ENCODE measurements at regions not wholly inside any gene's neighbourhood (a gene's known extent, or its start where the extent isn't known, plus 50 kb on each side); places are given as distances from the start of the nearest gene placed in this dataset.

- Mint-ChIP-seq H3K9me3 (peaks cover 0 to 4% (median 0%) of the 10 kb centered on the region in 6 donors), H3K27ac (no peak overlapping the region), H3K4me3 (no peak overlapping the region), H3K27me3 (ENCODE audit: low read depth in 3 of 3) (no peaks in the 10 kb centered on the region), H3K4me1 (no peaks in the 10 kb centered on the region), H3K36me3 (no peaks in the 10 kb centered on the region)
- no peak for DNase-seq
Measured at GRCh38 chr7:31398815-31399214, 58.3 kb upstream of the NEUROD6 start.

- no peak for DNase-seq
- H3K27me3 Mint-ChIP-seq (ENCODE audit: low read depth in 3 of 3) = peaks cover 0 to 2% (median 1%) of the 10 kb centered on the region in 3 donors
- no peak overlapping the region for H3K27ac Mint-ChIP-seq
- H3K36me3 Mint-ChIP-seq = no peaks in the 10 kb centered on the region
- no peak overlapping the region for H3K4me3 Mint-ChIP-seq
- H3K9me3 Mint-ChIP-seq = peaks cover 0 to 4% (median 0%) of the 10 kb centered on the region in 6 donors
- no peaks in the 10 kb centered on the region for H3K4me1 Mint-ChIP-seq
Measured at GRCh38 chr7:31407178-31407676, 66.7 kb upstream of the NEUROD6 start.

GRCh38 chr7:31408140-31408729 lies 67.7 kb upstream of the NEUROD6 start:
- H3K4me3 Mint-ChIP-seq = no peak overlapping the region
- H3K4me1 Mint-ChIP-seq = no peaks in the 10 kb centered on the region
- H3K27ac Mint-ChIP-seq = no peak overlapping the region
- no peak for DNase-seq
- peaks cover 0 to 4% (median under 1%) of the 10 kb centered on the region in 6 donors for H3K9me3 Mint-ChIP-seq
- H3K36me3 Mint-ChIP-seq = no peaks in the 10 kb centered on the region
- H3K27me3 Mint-ChIP-seq (ENCODE audit: low read depth in 3 of 3) = peaks cover 0 to 2% (median 1%) of the 10 kb centered on the region in 3 donors

- no peaks in the 10 kb centered on the region for H3K4me1 Mint-ChIP-seq
- H3K4me3 Mint-ChIP-seq = no peak overlapping the region
- H3K36me3 Mint-ChIP-seq = no peaks in the 10 kb centered on the region
- no peak for DNase-seq
- no peak overlapping the region for H3K27ac Mint-ChIP-seq
- H3K27me3 Mint-ChIP-seq (ENCODE audit: low read depth in 3 of 3) = peaks cover 0 to 2% (median 1%) of the 10 kb centered on the region in 3 donors
- H3K9me3 Mint-ChIP-seq = peaks cover 0 to 6% (median under 1%) of the 10 kb centered on the region in 6 donors
Measured at GRCh38 chr7:31410265-31410664, 69.7 kb upstream of the NEUROD6 start.

GRCh38 chr7:31411416-31411815 lies 70.9 kb upstream of the NEUROD6 start:
- peaks cover 0 to 5% (median under 1%) of the 10 kb centered on the region in 6 donors for H3K9me3 Mint-ChIP-seq
- H3K36me3 Mint-ChIP-seq = no peaks in the 10 kb centered on the region
- H3K4me3 Mint-ChIP-seq = no peak overlapping the region
- H3K27ac Mint-ChIP-seq = no peak overlapping the region
- peaks cover 0 to 1% (median 0%) of the 10 kb centered on the region in 3 donors for H3K27me3 Mint-ChIP-seq (ENCODE audit: low read depth in 3 of 3)
- DNase-seq = no peak
- no peaks in the 10 kb centered on the region for H3K4me1 Mint-ChIP-seq

- H3K4me1 Mint-ChIP-seq = no peaks in the 10 kb centered on the region
- no peak for DNase-seq
- no peak overlapping the region for H3K4me3 Mint-ChIP-seq
- peaks cover 0 to 1% (median 0%) of the 10 kb centered on the region in 3 donors for H3K27me3 Mint-ChIP-seq (ENCODE audit: low read depth in 3 of 3)
- no peak overlapping the region for H3K27ac Mint-ChIP-seq
- H3K9me3 Mint-ChIP-seq = peaks cover 0 to 2% (median under 1%) of the 10 kb centered on the region in 6 donors
- H3K36me3 Mint-ChIP-seq = no peaks in the 10 kb centered on the region
Measured at GRCh38 chr7:31413766-31414165, 73.2 kb upstream of the NEUROD6 start.

- DNase-seq = no peak
- H3K4me1 Mint-ChIP-seq = no peaks in the 10 kb centered on the region
- H3K27me3 Mint-ChIP-seq (ENCODE audit: low read depth in 3 of 3) = no peaks in the 10 kb centered on the region
- H3K9me3 Mint-ChIP-seq = peaks cover 0 to 2% (median under 1%) of the 10 kb centered on the region in 6 donors
- no peak overlapping the region for H3K4me3 Mint-ChIP-seq
- H3K27ac Mint-ChIP-seq = no peak overlapping the region
- no peaks in the 10 kb centered on the region for H3K36me3 Mint-ChIP-seq
Measured at GRCh38 chr7:31416381-31416870, 75.9 kb upstream of the NEUROD6 start.

GRCh38 chr7:31418928-31419327 lies 78.4 kb upstream of the NEUROD6 start:
- Mint-ChIP-seq H3K36me3 (no peaks in the 10 kb centered on the region), H3K9me3 (peaks cover 0 to 3% (median 0%) of the 10 kb centered on the region in 6 donors), H3K27ac (no peak overlapping the region), H3K4me3 (no peak overlapping the region), H3K4me1 (no peaks in the 10 kb centered on the region), H3K27me3 (ENCODE audit: low read depth in 3 of 3) (no peaks in the 10 kb centered on the region)
- DNase-seq = no peak

- no peak for DNase-seq
- no peaks in the 10 kb centered on the region for H3K36me3 Mint-ChIP-seq
- no peak overlapping the region for H3K4me3 Mint-ChIP-seq
- H3K27me3 Mint-ChIP-seq (ENCODE audit: low read depth in 3 of 3) = no peaks in the 10 kb centered on the region
- H3K27ac Mint-ChIP-seq = no peak overlapping the region
- no peaks in the 10 kb centered on the region for H3K4me1 Mint-ChIP-seq
- H3K9me3 Mint-ChIP-seq = peaks cover 0 to 3% (median 0%) of the 10 kb centered on the region in 6 donors
Measured at GRCh38 chr7:31419505-31420055, 79.1 kb upstream of the NEUROD6 start.

- no peak for DNase-seq
- H3K4me3 Mint-ChIP-seq = no peak overlapping the region
- peaks cover 0 to 3% (median 0%) of the 10 kb centered on the region in 6 donors for H3K9me3 Mint-ChIP-seq
- H3K36me3 Mint-ChIP-seq = no peaks in the 10 kb centered on the region
- no peaks in the 10 kb centered on the region for H3K4me1 Mint-ChIP-seq
- no peak overlapping the region for H3K27ac Mint-ChIP-seq
- no peaks in the 10 kb centered on the region for H3K27me3 Mint-ChIP-seq (ENCODE audit: low read depth in 3 of 3)
Measured at GRCh38 chr7:31420948-31421347, 80.4 kb upstream of the NEUROD6 start.

- Mint-ChIP-seq H3K27ac (no peak overlapping the region), H3K4me3 (no peak overlapping the region), H3K36me3 (no peaks in the 10 kb centered on the region), H3K4me1 (no peaks in the 10 kb centered on the region), H3K9me3 (peaks cover 0 to 3% (median 0%) of the 10 kb centered on the region in 6 donors), H3K27me3 (ENCODE audit: low read depth in 3 of 3) (no peaks in the 10 kb centered on the region)
- DNase-seq = no peak
Measured at GRCh38 chr7:31421607-31422006, 81.1 kb upstream of the NEUROD6 start.

GRCh38 chr7:31423994-31424393 lies 83.5 kb upstream of the NEUROD6 start:
- Mint-ChIP-seq H3K9me3 (peaks cover 0 to 3% (median 0%) of the 10 kb centered on the region in 6 donors), H3K27me3 (ENCODE audit: low read depth in 3 of 3) (peaks cover 0 to 3% (median 2%) of the 10 kb centered on the region in 3 donors), H3K36me3 (no peaks in the 10 kb centered on the region), H3K27ac (no peak overlapping the region), H3K4me1 (no peaks in the 10 kb centered on the region), H3K4me3 (no peak overlapping the region)
- no peak for DNase-seq

- no peak overlapping the region for H3K4me3 Mint-ChIP-seq
- peaks cover 0 to 4% (median 0%) of the 10 kb centered on the region in 6 donors for H3K9me3 Mint-ChIP-seq
Measured at GRCh38 chr7:31432176-31432575, 81.7 kb upstream of the ITPRID1 start.

GRCh38 chr7:31432836-31433340 lies 81.0 kb upstream of the ITPRID1 start:
- H3K4me1 Mint-ChIP-seq = no peaks in the 10 kb centered on the region
- H3K4me3 Mint-ChIP-seq = no peak overlapping the region
- H3K27ac Mint-ChIP-seq = no peak overlapping the region
- peaks cover 0 to 1% (median 1%) of the 10 kb centered on the region in 3 donors for H3K27me3 Mint-ChIP-seq (ENCODE audit: low read depth in 3 of 3)
- H3K9me3 Mint-ChIP-seq = peaks cover 0 to 4% (median 0%) of the 10 kb centered on the region in 6 donors
- no peak for DNase-seq
- no peaks in the 10 kb centered on the region for H3K36me3 Mint-ChIP-seq

More at GRCh38 chr7:31432176-31432575, 81.7 kb upstream of the ITPRID1 start:
- Mint-ChIP-seq H3K27me3 (ENCODE audit: low read depth in 3 of 3) (peaks cover 0 to 3% (median 1%) of the 10 kb centered on the region in 3 donors), H3K27ac (no peak overlapping the region), H3K36me3 (no peaks in the 10 kb centered on the region), H3K4me1 (no peaks in the 10 kb centered on the region)
- DNase-seq = no peak

All from immature natural killer cell (primary cell).